ENCODE measurements at regions not wholly inside any gene's neighbourhood (a gene's known extent, or its start where the extent isn't known, plus 50 kb on each side); places are given as distances from the start of the nearest gene placed in this dataset.

DNA sequence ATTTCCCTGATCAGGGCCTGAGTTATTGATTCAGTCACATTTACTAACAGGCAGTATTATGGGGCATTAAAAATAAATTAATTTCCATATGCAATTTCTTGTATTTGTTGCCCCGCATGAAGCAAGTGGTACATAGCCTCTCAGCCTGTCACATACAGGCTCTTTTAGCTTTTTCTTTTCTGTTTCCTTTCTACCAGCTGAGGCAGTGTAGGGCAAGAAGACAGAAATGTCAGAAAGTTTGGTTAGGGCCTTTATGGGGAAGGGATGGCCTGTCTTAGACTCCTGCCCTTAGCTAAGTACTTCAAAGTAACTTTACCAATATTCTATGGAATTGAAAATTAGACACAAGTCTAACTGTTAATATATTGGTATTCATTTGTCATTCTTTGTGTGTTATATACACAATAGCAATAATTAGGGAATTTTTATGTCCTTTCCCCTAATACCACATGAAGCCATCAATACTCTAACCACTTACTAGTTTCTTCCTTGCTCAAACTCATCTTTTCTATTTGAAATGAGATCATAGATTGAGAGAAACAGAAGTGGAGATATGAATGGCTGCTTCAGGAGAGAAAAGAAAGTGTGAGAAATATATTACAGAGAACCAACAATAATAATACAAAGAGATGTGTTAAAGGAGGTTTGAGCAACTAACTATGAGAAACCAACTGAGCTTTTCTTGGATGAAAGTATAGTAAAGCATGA, 669.6 kb downstream of the PCDH17 start:
- intact Hi-C loops (cut with DNase I) = no loop called here
- no peaks in the 10 kb centered on the region for H3K9me3 ChIP-seq
- no peak for TF ChIP-seq POLR2AphosphoS5 (IDR thresholded peaks at IDR 0.05)
- TF ChIP-seq, protein P1, sequence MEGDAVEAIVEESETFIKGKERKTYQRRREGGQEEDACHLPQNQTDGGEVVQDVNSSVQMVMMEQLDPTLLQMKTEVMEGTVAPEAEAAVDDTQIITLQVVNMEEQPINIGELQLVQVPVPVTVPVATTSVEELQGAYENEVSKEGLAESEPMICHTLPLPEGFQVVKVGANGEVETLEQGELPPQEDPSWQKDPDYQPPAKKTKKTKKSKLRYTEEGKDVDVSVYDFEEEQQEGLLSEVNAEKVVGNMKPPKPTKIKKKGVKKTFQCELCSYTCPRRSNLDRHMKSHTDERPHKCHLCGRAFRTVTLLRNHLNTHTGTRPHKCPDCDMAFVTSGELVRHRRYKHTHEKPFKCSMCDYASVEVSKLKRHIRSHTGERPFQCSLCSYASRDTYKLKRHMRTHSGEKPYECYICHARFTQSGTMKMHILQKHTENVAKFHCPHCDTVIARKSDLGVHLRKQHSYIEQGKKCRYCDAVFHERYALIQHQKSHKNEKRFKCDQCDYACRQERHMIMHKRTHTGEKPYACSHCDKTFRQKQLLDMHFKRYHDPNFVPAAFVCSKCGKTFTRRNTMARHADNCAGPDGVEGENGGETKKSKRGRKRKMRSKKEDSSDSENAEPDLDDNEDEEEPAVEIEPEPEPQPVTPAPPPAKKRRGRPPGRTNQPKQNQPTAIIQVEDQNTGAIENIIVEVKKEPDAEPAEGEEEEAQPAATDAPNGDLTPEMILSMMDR (IDR thresholded peaks at IDR 0.05) = no peak
- TF ChIP-seq POLR2A (IDR thresholded peaks at IDR 0.05) = no peak
- DNase-seq (ENCODE audit: low spot score) = no peak
- no peak overlapping the region for H3K4me3 ChIP-seq
- no peak overlapping the region for H3K27ac ChIP-seq
- 95% methylated on average over 1 of the region's 1 CpG for WGBS
- no peaks in the 10 kb centered on the region for H3K36me3 ChIP-seq
- no peaks in the 10 kb centered on the region for H3K4me1 ChIP-seq (replicated peaks)
- H3K27me3 ChIP-seq (replicated peaks; ENCODE audit: insufficient read depth) = no peaks in the 10 kb centered on the region

DNA sequence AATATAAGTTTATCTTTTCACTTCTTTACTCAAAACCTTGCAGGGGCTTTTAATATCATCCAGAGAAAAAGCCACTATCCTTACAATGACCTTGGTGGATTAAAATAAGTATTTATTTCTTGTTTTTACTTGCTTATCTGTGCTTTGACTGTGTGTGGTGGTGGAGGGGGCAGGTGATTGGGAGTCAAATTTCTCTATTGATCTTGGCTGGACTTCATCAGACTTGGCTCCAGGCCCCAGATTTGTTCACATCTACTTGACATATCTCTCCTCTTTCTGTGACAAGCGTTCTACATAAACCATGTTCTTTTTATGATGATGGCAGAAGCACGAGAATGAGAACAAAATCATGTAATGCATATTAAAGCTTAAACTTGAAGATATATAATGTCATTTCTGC, 670.8 kb downstream of the PCDH17 start:
- intact Hi-C loops (cut with DNase I) = no loop called here
- H3K36me3 ChIP-seq = no peaks in the 10 kb centered on the region
- no peaks in the 10 kb centered on the region for H3K9me3 ChIP-seq
- no peaks in the 10 kb centered on the region for H3K4me1 ChIP-seq (replicated peaks)
- WGBS = 55% methylated on average over 2 of the region's 2 CpGs
- H3K27ac ChIP-seq = no peak overlapping the region
- no peak for DNase-seq (ENCODE audit: low spot score)
- no peaks in the 10 kb centered on the region for H3K27me3 ChIP-seq (replicated peaks; ENCODE audit: insufficient read depth)
- no peak for TF ChIP-seq POLR2AphosphoS5 (IDR thresholded peaks at IDR 0.05)
- TF ChIP-seq, protein P1 (IDR thresholded peaks at IDR 0.05) = no peak
- TF ChIP-seq POLR2A (IDR thresholded peaks at IDR 0.05) = no peak
- H3K4me3 ChIP-seq = no peak overlapping the region

DNA sequence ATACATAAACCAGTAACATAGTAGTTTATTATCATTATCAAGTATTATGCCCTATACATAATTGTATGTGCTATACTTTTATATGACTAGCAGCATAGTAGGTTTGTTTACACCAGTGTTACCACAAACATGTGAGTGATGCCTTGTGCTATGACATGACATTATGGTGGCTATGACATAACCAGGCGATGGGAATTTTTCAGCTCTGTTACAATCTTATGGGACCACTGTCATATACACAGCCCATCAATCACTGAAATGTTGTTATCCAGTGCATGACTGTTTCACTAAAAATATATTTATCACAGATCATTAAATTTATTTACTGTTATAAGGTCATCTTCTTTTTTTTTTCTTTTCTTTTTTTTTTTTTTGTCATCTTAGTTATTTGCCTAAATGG, 674.5 kb downstream of the PCDH17 start:
- Histone ChIP-seq H3K4me3 (no peak overlapping the region), H3K4me1 (replicated peaks) (no peaks in the 10 kb centered on the region), H3K27me3 (replicated peaks; ENCODE audit: insufficient read depth) (no peaks in the 10 kb centered on the region), H3K9me3 (no peaks in the 10 kb centered on the region), H3K27ac (no peak overlapping the region), H3K36me3 (no peaks in the 10 kb centered on the region)
- intact Hi-C loops (cut with DNase I) = no loop called here
- WGBS = 100% methylated on average over 1 of the region's 1 CpG
- no peak for DNase-seq (ENCODE audit: low spot score)
- TF ChIP-seq POLR2AphosphoS5 (IDR thresholded peaks at IDR 0.05) = no peak
- TF ChIP-seq, protein P1 (IDR thresholded peaks at IDR 0.05) = no peak
- TF ChIP-seq POLR2A (IDR thresholded peaks at IDR 0.05) = no peak

DNA sequence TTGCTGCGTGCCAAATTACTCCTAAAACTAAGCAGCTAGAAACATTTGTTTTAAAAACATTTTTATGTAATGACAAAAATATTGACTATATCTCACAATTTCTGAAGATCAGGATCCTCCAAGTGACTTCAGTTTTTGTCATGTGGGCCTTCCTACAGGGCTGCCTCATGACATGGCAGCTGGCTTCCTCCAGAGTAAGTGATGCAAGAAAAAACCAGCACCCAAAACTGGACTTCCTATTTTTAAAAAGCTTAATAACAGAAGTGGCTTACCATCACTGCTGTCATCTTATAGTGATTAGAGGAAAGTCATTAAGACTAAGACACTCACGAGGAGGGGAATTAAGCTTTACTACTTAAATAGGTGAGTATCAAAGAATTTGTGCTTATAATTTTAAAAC, 681.7 kb downstream of the PCDH17 start:
- H3K4me1 ChIP-seq (replicated peaks) = no peaks in the 10 kb centered on the region
- no peaks in the 10 kb centered on the region for H3K9me3 ChIP-seq
- H3K36me3 ChIP-seq = no peaks in the 10 kb centered on the region
- intact Hi-C loops (cut with DNase I) = no loop called here
- H3K27ac ChIP-seq = no peak overlapping the region
- DNase-seq (ENCODE audit: low spot score) = no peak
- no peak for TF ChIP-seq POLR2A (IDR thresholded peaks at IDR 0.05)
- H3K4me3 ChIP-seq = no peak overlapping the region
- no peaks in the 10 kb centered on the region for H3K27me3 ChIP-seq (replicated peaks; ENCODE audit: insufficient read depth)
- 72% methylated on average over 2 of the region's 2 CpGs for WGBS

DNA sequence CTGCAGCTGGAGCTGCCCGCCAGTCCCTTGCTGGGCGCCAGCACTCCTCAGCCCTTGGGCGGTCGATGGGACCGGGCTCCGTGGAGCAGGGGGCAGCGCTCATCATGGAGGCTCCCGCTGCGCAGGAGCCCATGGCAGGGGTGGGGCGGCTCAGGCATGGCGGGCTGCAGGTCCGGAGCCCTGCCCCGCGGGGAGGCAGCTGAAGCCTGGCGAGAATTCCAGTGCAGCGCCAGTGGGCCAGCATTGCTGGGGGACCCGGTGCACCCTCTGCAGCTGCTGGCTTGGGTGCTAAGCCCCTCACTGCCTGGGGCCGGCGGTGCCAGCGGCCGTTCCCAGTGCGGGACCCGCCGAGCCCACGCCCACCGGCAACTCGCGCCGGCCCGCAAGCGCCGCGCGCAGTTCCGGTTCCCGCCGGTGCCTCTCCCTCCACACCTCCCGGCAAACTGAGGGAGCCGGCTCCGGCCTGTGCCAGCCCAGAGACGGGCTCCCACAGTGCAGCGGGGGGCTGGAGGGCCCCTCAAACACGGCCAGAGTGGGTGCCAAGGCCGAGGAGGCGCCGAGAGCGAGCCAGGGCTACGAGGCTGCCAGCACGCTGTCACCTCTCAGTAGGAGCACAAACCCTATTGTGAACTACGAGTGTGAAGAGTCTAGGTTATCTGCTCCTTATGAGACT, 687.1 kb downstream of the PCDH17 start:
- WGBS = 97% methylated on average over 39 of the region's 50 CpGs
- intact Hi-C loops (cut with DNase I) = no loop called here
- Histone ChIP-seq H3K36me3 (no peaks in the 10 kb centered on the region), H3K27ac (no peak overlapping the region), H3K27me3 (replicated peaks; ENCODE audit: insufficient read depth) (no peaks in the 10 kb centered on the region), H3K9me3 (no peaks in the 10 kb centered on the region), H3K4me1 (replicated peaks) (no peaks in the 10 kb centered on the region), H3K4me3 (no peak overlapping the region)
- no peak for DNase-seq (ENCODE audit: low spot score)
- TF ChIP-seq, protein P1 (IDR thresholded peaks at IDR 0.05) = no peak
- no peak for TF ChIP-seq POLR2A (IDR thresholded peaks at IDR 0.05)
- TF ChIP-seq POLR2AphosphoS5 (IDR thresholded peaks at IDR 0.05) = no peak

Measured in prostate gland (tissue), 2 donors.